ENCODE measurements at regions not wholly inside any gene's neighbourhood (a gene's known extent, or its start where the extent isn't known, plus 50 kb on each side); places are given as distances from the start of the nearest gene placed in this dataset.
A peak's percentile ranks its signal among the peaks of the same experiment; 100 is the strongest.

DNA sequence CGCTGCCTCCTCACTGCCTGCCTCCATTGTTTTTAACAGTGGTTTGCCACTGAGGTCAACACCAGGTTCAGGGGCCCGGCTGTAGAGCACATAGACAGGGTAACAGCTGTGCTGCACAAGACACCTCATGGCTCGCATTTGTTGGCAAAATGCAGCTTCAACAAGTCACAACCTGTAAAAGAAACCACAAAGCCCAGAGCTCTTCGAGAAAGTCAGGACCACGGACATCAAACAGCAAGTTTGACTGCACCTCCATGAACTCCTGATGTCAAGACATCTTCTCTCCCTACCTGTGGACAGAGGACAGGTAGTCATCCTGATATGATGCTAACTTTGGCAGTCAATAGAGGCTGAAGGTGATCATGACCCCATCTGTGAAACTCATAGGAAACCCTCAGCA is 142.4 kb upstream of the SOX9 start:
- DNase-seq (ENCODE audit: low spot score) = no peak

DNA sequence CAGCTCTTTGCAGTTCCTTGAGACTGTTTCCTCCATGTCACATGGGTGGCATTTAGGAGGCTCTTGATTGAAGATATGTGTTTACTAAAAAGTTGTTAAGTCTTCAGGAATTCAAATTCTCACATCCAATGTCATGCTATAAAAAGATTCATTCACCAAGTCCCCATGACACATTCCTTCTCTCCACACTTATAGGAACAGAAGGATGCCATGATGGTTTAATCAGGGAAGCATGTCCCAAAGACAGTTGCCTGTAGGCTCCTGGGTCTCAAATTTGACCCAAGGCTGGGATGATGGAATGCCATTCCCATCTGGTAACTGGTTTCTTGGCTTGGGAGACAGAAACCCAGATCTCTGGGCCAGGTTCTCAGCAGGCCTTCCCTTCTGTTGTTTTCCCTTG is 140.6 kb upstream of the SOX9 start:
- DNase-seq (ENCODE audit: low spot score) = no peak

DNA sequence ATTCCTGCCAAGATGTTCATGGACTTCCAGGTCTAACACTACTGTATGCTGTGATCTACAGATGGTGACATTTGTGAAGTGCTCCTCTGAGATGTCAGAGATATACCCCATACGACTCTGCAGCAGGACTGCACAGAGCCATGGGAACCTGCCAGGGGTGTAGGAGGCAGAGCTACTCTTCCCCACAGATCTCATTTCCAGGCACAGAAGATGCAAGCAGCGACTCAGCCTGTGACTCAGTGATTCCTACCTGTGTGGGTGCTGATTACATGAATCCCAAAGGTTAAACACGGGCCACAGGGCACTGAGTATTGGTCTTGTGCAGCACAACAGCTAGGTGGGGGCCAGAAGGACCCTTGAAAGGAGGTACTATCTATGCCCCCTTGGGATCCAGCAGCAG is 137.0 kb upstream of the SOX9 start:
- DNase-seq (ENCODE audit: low spot score) = no peak

DNA sequence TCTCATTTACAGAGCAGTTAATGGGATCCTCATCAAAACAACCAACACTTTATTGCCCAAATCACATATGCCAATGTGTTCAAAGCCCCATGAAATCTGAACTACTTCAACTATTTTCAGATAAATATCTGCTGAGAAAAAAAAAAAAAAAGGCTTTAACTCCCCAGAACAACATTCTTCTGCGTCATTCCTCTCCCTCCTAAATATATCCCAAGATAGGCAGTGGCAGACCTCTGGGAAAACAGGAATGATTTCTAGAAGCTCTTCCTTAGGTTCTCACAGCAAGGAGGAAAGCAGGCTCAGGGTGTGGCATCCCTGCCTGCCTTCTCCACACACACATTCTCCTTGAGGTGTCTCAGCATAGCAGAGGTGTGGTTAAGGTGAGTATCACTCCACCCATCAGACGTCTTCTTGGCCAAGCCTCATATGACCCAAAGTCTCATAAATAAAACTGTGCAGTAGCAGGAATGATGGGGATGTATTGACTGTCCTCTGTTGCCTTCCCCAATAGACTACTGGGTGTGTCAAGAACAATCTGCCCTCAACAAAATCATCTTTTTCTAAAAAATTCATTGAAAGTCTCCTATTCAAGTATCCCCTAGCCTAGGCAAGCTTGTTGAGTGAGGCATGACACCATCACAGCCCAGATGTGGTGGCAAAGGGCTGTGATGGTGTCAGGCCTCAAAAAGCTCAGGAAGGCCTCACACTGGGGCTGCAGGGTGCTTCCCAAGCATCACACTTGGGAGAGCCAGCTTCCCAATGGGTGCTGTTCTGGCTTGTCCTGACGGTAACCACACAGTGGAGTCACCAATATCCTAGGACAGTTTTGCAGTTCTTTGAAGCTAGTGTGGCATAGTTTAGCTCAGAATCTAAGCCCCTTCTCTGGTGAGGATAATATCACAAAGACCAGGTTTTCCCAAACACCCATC is 135.4 kb upstream of the SOX9 start:
- no peak for DNase-seq (ENCODE audit: low spot score)

DNA sequence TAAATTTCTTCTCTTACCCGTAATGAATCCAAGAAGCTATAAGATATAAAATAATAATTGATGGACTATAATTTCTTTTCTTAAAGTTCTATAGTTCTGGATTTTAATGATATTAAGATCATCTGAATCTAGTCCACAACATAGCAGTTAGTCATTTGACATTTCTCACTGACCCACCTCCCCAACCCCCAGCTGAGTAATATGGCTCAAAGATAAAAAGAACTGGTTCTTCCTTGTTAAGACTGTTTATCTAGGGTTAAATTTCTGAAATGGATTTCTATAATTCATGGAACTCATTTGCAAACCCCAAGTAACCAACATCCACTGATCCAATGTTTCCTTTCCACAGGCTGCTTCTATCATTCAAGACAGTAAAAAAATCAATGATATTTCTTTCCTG is 133.9 kb upstream of the SOX9 start:
- no peak for DNase-seq (ENCODE audit: low spot score)

DNA sequence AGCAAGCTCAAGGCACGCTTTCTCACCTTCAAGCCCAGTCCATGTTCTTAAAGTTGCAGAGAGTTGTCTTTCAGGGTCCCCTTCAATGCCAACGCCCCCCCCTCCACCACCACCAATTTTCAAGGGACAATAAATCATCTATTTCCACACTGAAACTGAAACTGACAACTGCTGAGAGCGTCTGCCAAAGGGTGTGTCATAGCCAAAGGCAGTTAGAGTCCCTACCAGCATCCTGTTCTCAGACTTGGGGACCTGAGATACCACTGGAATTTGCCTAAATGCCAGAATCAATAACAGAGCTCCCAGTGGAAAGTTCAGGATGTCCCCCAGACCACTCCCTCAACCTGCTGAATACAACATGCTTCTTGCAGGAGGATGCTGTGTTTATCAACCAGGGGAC is 133.2 kb upstream of the SOX9 start:
- no peak for DNase-seq (ENCODE audit: low spot score)

DNA sequence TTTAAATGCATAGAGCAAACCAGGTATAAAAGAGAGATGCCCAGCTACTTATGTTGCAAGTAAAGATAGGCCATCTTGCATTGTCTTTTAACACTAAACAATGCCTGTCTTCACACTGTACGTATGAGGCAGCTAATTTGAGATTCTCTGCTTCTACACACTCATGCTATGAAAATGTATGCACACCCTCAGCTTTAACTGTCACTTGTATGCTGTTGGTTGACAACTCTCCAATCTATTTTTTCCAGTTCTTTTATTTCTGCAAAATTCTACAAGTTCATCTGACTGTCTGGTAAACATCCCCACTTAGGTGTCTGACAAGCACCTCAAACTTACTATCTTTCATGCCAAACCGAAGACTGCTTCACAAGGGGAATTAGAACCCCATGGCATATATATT is 131.7 kb upstream of the SOX9 start:
- no peak for DNase-seq (ENCODE audit: low spot score)

DNA sequence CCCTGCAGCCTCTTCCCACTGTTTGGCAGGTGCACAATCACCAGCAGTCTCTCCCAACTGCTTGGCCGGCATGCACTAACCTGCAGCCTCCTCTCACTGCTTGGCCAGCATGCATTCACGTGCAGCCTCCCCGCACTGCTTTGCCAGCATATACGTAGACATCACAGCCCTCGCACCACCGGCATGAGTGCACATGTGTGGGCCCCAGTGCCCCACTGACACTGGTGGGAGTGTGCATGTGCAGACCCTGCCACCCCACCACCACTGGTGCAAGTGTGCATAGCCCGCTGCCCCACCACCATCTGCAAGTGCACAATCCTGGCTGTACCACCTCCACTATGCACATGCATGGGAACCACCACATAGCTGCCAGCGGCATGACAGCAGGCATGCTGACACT is 127.5 kb upstream of the SOX9 start:
- no peak for DNase-seq (ENCODE audit: low spot score)

DNA sequence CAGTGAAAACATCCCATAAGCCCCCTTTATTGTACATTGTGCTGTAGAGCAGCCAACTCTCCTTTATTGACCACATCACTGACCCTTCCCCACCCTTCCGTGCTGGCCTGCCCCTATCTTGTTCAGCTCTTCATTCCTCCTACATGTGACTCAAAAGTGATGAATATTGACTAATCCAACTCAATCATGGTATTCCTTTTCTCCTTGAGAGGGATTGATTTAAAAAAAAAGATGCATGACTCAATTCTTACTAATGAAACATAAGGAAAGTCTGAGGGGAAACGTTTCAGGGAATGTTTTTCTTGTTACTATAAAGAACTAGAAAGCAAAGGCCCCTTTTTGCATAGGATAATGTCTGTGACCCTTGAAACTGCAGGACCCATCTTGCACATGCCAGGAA is 125.2 kb upstream of the SOX9 start:
- no peak for DNase-seq (ENCODE audit: low spot score)

DNA sequence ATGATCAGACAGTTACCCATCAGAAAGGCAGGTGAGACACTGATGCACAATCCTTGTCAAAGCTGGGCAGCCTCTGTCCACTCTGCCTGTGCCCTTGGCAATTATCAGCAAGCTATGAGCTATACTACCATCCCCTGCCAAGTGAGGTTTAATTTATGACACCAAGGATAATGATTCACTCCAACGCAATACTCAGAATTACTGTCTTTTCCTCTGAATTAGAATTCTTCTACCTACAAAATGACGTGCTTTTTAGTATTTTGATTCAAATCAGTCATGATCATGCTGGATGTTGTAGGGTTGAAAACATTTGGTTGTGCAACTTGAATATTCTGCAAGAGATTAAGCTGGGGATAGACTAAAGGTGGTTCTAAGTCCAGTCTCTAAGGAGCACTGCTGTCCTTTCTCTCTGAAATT is 116.8 kb upstream of the SOX9 start:
- DNase-seq (ENCODE audit: low spot score) = no peak

DNA sequence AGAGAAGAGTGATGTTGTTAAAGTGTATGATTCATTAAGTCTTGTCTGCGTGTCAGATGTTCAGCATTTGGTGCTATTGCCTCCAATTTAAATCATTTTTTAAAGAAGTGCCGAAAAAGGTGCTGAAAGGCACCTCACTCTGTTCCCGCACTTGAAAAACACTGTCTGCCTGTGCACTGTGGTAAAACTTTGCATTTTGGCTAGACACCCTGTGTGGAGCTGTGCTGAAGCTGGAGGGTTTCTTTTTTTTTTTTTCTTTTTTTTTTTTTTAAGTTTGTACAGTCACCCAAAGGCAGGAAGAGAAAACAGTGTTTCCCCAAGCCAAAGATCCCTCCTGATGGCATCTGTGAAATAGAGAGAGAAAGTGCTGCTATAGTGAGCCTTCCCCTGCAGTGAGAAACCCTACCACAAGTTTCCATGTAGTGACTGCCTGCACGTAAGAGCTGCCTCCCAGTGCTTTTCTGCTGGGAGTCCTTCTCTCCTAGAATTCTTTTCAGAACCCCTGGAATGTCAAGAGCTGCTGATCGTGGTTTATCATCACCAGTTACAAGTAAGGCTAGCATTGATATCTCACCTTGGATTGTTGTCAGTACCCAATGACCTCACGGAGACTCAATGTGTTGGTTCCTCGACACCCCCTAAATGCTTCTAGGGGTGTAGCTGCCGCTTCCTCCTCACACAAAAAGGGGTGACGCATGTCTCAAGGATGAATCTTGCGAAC is 116.0 kb upstream of the SOX9 start:
- DNase-seq (ENCODE audit: low spot score) = no peak

DNA sequence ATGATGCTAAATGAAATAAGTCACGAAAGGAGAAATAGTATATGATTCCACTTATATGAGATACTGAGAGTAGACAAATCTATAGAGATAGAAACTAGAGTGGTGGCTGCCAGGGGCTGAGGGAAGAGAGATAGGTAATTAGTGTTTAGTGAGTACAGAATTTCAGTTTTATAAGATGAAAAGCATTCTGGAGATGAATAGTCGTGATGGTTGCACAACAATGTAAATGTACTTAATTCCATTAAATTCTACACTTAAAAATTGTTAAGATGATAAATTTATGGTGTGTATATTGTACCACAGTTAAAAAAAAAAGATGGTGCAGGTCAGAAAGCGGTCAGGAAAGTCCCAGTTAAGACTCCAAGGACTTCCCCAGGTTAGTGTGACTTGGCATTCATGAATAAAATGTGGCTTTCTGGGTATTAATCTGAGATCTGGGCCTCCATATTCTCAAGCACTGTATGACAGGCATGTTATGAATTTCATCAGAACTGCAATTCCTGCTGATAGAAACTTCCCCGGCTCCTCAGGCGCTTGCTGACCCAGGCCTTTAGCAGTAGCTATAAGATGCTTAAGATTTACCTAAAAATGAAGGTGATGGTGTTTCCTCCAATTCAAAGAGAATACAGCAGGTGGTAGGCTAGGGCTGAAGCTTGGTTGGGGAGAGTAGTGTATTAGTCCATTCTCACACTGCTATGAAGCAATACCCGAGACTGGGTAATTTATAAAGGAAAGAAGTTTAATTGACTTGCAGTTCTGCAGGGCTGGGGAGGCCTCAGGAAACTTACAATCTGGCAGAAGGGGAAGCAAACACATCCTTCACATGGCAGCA is 115.3 kb upstream of the SOX9 start:
- no peak for DNase-seq (ENCODE audit: low spot score)

DNA sequence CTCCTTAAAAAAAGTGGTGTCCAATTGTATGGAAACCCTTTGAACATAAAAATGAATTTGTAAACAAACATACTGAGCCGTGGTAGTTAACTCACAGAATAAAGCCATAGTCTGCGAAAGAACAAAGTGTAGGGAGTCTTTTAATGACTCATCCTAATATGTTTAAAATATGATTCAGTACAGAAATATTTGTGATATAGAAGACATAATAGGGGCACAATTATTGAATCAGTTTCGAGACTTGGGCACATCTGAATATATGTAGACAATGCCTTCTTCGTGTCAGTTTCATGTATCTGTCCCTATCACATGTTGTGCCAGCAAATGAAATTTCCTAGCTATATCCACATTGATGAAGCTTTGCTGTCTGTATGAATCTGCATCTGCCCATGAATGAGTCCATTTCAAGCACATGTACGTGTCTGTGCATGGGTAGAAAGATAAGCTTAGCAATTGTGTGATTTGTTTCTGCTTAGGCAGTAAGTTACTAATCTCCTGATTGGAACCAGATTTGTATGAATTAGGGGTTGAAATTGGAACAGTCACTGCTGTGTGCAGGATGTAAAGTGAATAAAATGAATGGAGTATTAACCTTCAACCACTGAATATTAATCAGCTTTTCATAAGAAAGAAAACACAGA is 112.5 kb upstream of the SOX9 start:
- no peak for DNase-seq (ENCODE audit: low spot score)

DNA sequence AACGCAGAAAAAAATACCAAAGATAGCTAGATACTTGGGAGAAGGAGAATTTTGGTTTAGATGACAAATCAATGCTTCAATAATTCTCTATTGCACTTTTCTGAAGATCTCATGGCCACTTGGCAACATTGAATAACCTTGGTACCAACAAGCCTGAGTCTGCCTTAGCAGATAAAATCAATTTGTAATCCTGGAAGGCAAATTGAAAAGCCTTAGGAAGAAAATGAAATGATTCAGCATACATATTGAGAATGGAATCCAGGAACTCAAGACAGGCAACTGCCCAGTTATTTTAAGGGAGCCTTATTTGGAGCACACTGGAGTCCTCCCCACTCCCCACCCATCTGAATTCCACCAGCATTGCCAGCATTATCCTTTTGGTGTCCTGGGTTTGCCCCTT is 109.3 kb upstream of the SOX9 start:
- DNase-seq (ENCODE audit: low spot score) = no peak

DNA sequence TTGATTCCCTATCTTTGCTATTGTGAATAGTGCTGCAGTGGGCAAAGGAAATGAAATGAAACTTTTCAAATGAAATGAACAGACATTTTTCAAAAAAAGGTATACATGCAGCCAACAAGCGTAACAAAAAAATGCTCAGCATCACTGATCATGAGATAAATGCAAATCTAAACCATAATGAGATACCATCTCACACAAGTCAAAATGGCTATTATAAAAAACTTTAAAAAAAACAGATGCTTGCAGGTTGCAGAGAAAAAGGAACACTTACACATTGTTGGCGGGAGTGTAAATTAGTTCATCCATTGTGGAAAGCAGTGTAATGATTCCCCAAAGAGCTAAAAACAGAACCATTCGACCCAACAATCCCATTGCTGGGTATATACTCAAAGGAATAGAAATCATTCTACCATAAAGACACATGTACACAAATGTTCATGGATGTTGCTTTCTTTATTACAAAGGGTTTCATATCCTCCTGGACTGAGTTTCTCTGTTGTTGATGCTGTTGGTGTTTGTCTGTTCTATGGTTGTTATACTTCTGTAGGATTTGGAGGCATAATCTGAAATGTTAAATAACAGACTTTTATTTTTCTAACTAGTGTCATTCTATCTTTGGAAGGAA is 99.3 kb upstream of the SOX9 start:
- DNase-seq (ENCODE audit: low spot score) = no peak

DNA sequence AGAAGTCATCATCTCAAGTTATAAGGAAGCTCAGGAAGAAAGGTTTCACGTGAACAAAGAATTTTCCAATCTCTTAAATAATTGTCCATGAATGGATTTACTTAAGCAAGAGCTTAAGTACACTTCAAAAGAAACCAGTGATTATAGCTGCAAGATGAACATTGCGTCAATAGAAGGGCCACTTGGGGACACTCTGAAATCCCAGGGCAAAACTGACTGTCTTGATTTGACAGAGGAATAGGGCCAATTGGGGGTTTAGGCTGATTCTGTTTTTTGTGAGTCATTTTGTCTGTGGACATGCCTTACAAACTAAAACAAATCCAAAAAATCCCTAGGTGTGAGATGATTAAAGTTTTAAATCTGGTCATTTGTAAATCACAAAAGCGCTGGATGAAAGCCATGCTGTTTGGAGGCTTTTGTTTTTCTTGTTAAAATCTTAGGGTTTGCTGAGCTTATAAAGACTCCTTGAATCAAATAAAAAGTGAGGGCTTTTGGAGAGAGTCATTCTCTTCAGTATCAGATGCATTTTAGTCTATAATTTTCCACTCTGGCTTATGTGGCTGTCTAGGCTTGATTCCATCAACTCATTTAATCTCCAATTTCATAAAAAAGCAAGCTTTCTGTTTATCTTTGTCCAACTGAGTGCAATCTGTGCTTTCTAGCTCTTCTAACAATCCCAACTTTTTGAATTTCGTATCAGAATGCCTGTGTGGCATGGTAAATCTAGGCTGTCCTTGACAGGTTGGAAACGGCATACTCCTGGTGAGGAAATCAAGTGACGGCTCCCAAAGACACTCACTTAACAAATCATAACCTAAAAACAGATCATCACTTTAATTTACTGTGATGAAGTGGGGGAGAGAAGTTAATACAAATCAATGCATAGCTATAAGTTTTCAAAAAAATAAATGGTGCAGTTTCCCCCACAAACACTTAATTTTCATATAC is 98.2 kb upstream of the SOX9 start:
- DNase-seq (ENCODE audit: low spot score) = no peak

DNA sequence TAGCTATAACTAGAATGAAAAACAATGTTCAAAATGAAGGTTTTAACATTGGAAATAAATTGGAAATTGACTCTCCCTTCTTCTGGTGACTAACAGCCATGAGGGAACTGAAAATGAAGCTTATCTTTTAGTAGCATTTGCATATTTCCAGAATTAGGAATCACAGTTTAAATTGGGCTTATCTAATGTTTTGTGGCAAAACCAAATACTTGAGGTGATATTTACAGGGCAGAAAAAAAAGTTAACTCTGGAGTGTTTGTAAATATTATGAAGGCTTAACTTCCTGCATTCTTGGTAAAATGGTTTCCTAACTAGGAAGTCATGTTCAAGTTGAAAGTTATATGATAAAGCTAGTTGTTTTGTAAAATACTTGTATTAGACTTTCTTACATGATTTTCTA is 96.4 kb upstream of the SOX9 start:
- DNase-seq (ENCODE audit: low spot score) = no peak

DNA sequence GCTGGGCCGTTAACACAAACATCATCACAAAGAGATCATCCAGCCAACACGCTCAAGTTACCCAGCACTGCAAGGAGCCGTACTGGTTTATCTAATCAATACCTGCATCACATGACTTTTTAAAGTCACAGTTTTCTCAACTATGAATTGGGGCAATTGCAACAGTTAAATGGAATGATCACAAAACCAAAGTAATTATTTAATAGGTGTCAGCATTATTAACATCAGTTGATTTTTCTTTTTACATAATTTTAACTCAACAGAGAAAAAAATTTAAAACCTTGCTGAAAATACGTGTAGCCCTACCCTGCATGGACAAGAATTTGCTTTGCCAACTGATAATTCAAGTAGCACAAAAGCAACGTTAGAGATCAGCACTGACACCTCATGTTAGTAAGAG is 95.7 kb upstream of the SOX9 start:
- DNase-seq (ENCODE audit: low spot score) = no peak

DNA sequence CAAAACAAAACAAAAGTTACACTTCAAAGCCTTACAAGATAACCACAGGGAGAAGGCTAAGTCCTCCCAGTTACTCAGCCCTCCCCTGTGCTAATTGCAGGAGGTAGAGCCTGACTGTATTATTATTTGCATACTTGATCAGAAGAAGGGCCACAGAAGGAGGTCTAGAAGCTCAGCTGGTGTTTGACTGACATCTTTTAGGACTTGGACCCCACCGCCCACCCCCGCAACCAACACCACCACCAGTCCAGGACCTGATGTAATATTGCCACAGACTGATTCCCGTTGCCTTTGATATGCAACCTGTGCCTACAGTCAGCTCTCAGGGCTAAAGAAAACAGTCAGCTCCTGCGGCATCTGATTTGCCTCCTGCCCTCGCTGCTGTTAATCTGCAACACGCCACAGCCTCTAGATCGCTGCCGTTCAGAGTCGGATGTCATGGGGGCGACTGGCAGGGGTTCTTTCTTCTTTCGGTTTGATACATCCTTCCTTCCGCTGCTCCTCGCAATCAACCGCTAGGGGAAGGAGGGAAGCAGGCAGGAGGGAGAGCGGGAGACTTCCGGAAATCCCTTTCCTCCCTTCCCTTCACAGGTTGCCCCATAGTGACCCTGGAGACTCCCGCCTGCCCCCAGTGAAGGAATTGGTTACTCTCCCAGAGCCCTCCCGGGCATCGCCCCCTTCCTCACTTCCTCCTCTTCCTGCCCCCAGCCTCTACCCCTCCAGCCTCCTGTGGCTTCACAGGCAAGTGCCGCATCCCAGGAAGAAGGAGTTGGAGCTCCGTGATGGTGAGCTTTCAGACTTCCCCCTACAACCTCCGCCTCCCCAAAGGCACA is 90.5 kb upstream of the SOX9 start:
- DNase-seq (ENCODE audit: low spot score) = peak; percentile 0
